ENCODE measurements at regions not wholly inside any gene's neighbourhood (a gene's known extent, or its start where the extent isn't known, plus 50 kb on each side); places are given as distances from the start of the nearest gene placed in this dataset.

GRCh38 chr17:27984816-27985215, 57.7 kb upstream of the NLK start:
- ATAC-seq (no peak), DNase-seq (ENCODE audit: low spot score) (no peak)
- Histone ChIP-seq H3K36me3 (ENCODE audit: insufficient read depth) (no peaks in the 10 kb centered on the region), H4K20me1 (replicated peaks; ENCODE audit: insufficient read depth) (no peaks in the 10 kb centered on the region), H3K4me2 (no peak overlapping the region), H3K9me2 (ENCODE audit: insufficient read depth) (0 out of 2 replicates have a peak, but pooled peaks cover 3% of the 10 kb centered on the region), H3K79me2 (replicated peaks; ENCODE audit: insufficient read depth) (no peaks in the 10 kb centered on the region), H3K4me1 (ENCODE audit: insufficient read depth) (no peaks in the 10 kb centered on the region; the same call in 1 of the 2 replicates), H3K4me3 (no peak overlapping the region), H2AFZ (peak overlapping the region; percentile 87; the same call in 1 of the 2 replicates), H3F3A (replicated peaks; ENCODE audit: low read depth) (no peaks in the 10 kb centered on the region), H3K27ac (ENCODE audit: low read depth) (no peak overlapping the region), H3K27me3 (ENCODE audit: insufficient read depth) (no peaks in the 10 kb centered on the region)
- Mint-ChIP-seq H3K27ac (no peak overlapping the region), H3K9me3 (no peaks in the 10 kb centered on the region), H3K36me3 (ENCODE audit: low read depth) (no peaks in the 10 kb centered on the region), H3K4me1 (peaks cover 18% of the 10 kb centered on the region; the same call in 2 of the 3 replicates), H3K27me3 (ENCODE audit: insufficient read depth, low read depth, poor library complexity) (no peaks in the 10 kb centered on the region), H3K4me3 (no peak overlapping the region)
- no peak for TF ChIP-seq POLR2AphosphoS5 (IDR thresholded peaks at IDR 0.05; ENCODE audit: low read depth)
- TF ChIP-seq NANOG (IDR thresholded peaks at IDR 0.05; ENCODE audit: borderline replicate concordance) = no peak
- TF ChIP-seq EZH2phosphoT487 (IDR thresholded peaks at IDR 0.05; ENCODE audit: unreplicated experiment) = no peak
- no peak for TF ChIP-seq EZH2 (IDR thresholded peaks at IDR 0.05; ENCODE audit: low read depth, unreplicated experiment)
- no peak for TF ChIP-seq REST (IDR thresholded peaks at IDR 0.05; ENCODE audit: unreplicated experiment)
- no peak for TF ChIP-seq CTCF (conservative IDR thresholded peaks at IDR 0.05; ENCODE audit: low read depth in 2 of 2)
- TF ChIP-seq CREB1 (CRISPR knock-in tag; IDR thresholded peaks at IDR 0.05; ENCODE audit: low read depth) = no peak
- no peak for TF ChIP-seq ZNF462 (CRISPR knock-in tag; IDR thresholded peaks at IDR 0.05)
- no peak for TF ChIP-seq STAT1 (IDR thresholded peaks at IDR 0.05; ENCODE audit: unreplicated experiment)
- TF ChIP-seq JUNB (IDR thresholded peaks at IDR 0.05; ENCODE audit: unreplicated experiment) = no peak
- TF ChIP-seq ZNF331 (CRISPR knock-in tag; IDR thresholded peaks at IDR 0.05; ENCODE audit: low read depth) = no peak
- TF ChIP-seq ETS1 (IDR thresholded peaks at IDR 0.05) = no peak
- TF ChIP-seq ZNF114 (CRISPR knock-in tag; IDR thresholded peaks at IDR 0.05) = no peak
